NOMO-1 treated with dmso at 0.1 percent for 144 hours (cell line): ENCODE measurements at regions not wholly inside any gene's neighbourhood (a gene's known extent, or its start where the extent isn't known, plus 50 kb on each side); places are given as distances from the start of the nearest gene placed in this dataset.
A peak's percentile ranks its signal among the peaks of the same experiment; 100 is the strongest.

ENCODE experiments used
- DNase-seq: peaks from one replicate; lab custom pipeline; 2025; ENCODE audit not compliant: unreplicated experiment; lab: John Stamatoyannopoulos, UW

GRCh38 chr4:163865010-163865409 is 370.5 kb downstream of the TMA16 start:
- no peak for DNase-seq

- DNase-seq: no peak
Observed at GRCh38 chr4:163866728-163867315, 372.3 kb downstream of the TMA16 start.

- no peak for DNase-seq
Observed at GRCh38 chr4:163868445-163868844, 374.0 kb downstream of the TMA16 start.

GRCh38 chr4:163871078-163871477 is 376.6 kb downstream of the TMA16 start:
- DNase-seq: no peak

- no peak for DNase-seq
Observed at GRCh38 chr4:163875327-163875726, 380.8 kb downstream of the TMA16 start.

- no peak for DNase-seq
Observed at GRCh38 chr4:163878336-163879121, 384.0 kb downstream of the TMA16 start.

GRCh38 chr4:163892417-163892816 is 397.9 kb downstream of the TMA16 start:
- DNase-seq: no peak

GRCh38 chr4:163895378-163896005 is 401.0 kb downstream of the TMA16 start:
- peak; percentile 37 for DNase-seq

GRCh38 chr4:163901319-163901718 is 406.8 kb downstream of the TMA16 start:
- DNase-seq: no peak

- DNase-seq: no peak
Observed at GRCh38 chr4:163902417-163902816, 407.9 kb downstream of the TMA16 start.

- no peak for DNase-seq
Observed at GRCh38 chr4:163911891-163912290, 417.4 kb downstream of the TMA16 start.

- DNase-seq: no peak
Observed at GRCh38 chr4:163913571-163913970, 419.1 kb downstream of the TMA16 start.

- DNase-seq: no peak
Observed at GRCh38 chr4:163915896-163916295, 421.4 kb downstream of the TMA16 start.

GRCh38 chr4:163920426-163920825 is 425.9 kb downstream of the TMA16 start:
- DNase-seq: no peak

- DNase-seq: no peak
Observed at GRCh38 chr4:163922302-163922701, 427.8 kb downstream of the TMA16 start.

GRCh38 chr4:163923092-163923491 is 428.6 kb downstream of the TMA16 start:
- no peak for DNase-seq

- no peak for DNase-seq
Observed at GRCh38 chr4:163930086-163930485, 435.6 kb downstream of the TMA16 start.

- DNase-seq: no peak
Observed at GRCh38 chr4:163932504-163932903, 438.0 kb downstream of the TMA16 start.

- DNase-seq: no peak
Observed at GRCh38 chr4:163939597-163939996, 445.1 kb downstream of the TMA16 start.

- DNase-seq: no peak
Observed at GRCh38 chr4:163941221-163941905, 446.9 kb downstream of the TMA16 start.

GRCh38 chr4:163948920-163949455 is 454.5 kb downstream of the TMA16 start:
- DNase-seq: no peak
